ENCODE measurements at regions not wholly inside any gene's neighbourhood (a gene's known extent, or its start where the extent isn't known, plus 50 kb on each side); places are given as distances from the start of the nearest gene placed in this dataset.

DNA sequence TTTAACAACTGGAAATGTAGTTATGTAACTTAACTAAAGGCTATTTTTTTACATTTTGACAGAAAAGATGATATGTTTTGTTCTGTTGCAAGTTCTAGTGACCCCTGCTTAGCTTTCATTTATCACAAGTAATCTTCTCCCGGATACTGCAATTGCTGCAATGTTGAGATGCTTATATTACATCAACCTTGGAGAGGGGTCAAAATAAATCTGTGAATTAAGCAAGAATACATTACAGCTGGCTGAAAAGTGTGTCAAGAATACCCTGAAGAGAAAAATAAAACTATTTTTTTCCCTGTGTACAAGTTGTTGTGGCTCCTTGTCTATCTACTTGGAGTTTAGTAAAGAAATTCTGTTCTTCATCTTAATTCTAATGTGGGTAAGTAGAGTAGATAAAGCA is 232.1 kb upstream of the GOLIM4 start (continued):
- TF ChIP-seq, protein P1, sequence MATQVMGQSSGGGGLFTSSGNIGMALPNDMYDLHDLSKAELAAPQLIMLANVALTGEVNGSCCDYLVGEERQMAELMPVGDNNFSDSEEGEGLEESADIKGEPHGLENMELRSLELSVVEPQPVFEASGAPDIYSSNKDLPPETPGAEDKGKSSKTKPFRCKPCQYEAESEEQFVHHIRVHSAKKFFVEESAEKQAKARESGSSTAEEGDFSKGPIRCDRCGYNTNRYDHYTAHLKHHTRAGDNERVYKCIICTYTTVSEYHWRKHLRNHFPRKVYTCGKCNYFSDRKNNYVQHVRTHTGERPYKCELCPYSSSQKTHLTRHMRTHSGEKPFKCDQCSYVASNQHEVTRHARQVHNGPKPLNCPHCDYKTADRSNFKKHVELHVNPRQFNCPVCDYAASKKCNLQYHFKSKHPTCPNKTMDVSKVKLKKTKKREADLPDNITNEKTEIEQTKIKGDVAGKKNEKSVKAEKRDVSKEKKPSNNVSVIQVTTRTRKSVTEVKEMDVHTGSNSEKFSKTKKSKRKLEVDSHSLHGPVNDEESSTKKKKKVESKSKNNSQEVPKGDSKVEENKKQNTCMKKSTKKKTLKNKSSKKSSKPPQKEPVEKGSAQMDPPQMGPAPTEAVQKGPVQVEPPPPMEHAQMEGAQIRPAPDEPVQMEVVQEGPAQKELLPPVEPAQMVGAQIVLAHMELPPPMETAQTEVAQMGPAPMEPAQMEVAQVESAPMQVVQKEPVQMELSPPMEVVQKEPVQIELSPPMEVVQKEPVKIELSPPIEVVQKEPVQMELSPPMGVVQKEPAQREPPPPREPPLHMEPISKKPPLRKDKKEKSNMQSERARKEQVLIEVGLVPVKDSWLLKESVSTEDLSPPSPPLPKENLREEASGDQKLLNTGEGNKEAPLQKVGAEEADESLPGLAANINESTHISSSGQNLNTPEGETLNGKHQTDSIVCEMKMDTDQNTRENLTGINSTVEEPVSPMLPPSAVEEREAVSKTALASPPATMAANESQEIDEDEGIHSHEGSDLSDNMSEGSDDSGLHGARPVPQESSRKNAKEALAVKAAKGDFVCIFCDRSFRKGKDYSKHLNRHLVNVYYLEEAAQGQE (IDR thresholded peaks at IDR 0.05; ENCODE audit: unreplicated experiment) = no peak
- TF ChIP-seq, protein P2, sequence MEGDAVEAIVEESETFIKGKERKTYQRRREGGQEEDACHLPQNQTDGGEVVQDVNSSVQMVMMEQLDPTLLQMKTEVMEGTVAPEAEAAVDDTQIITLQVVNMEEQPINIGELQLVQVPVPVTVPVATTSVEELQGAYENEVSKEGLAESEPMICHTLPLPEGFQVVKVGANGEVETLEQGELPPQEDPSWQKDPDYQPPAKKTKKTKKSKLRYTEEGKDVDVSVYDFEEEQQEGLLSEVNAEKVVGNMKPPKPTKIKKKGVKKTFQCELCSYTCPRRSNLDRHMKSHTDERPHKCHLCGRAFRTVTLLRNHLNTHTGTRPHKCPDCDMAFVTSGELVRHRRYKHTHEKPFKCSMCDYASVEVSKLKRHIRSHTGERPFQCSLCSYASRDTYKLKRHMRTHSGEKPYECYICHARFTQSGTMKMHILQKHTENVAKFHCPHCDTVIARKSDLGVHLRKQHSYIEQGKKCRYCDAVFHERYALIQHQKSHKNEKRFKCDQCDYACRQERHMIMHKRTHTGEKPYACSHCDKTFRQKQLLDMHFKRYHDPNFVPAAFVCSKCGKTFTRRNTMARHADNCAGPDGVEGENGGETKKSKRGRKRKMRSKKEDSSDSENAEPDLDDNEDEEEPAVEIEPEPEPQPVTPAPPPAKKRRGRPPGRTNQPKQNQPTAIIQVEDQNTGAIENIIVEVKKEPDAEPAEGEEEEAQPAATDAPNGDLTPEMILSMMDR (conservative IDR thresholded peaks at IDR 0.05; ENCODE audit: low read depth in 2 of 2) = no peak

DNA sequence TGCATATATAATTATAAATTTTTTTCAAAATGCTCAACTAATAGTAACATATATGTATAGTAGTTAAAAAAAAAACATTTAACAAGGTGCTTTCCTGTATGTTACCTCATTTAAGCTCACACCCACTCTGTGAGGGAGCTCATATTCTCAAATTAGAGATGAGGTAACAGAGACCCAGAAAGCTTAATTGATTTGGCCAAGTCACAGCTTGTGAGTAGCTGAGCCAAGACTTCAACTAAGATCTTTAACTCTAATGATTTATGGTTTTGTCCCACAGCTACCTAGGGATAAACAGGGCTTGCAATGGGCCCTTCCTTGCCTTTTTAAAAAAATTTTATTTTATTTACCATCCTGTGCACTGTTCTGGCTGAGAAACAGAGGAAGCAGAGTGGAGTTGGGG is 230.0 kb upstream of the GOLIM4 start:
- H3K27me3 ChIP-seq (ENCODE audit: insufficient read depth) = no peaks in the 10 kb centered on the region
- ATAC-seq (no peak), DNase-seq (ENCODE audit: low spot score) (no peak)
- no peaks in the 10 kb centered on the region for H3F3A ChIP-seq (replicated peaks; ENCODE audit: low read depth)
- H3K4me3 ChIP-seq = no peak overlapping the region
- no peaks in the 10 kb centered on the region for H4K20me1 ChIP-seq (replicated peaks; ENCODE audit: insufficient read depth)
- no peaks in the 10 kb centered on the region; the same call in 1 of the 2 replicates for H3K4me1 ChIP-seq (ENCODE audit: insufficient read depth)
- Mint-ChIP-seq H3K9me3 (no peaks in the 10 kb centered on the region), H3K27me3 (ENCODE audit: insufficient read depth, low read depth, poor library complexity) (peaks cover 2% of the 10 kb centered on the region), H3K27ac (no peak overlapping the region), H3K4me1 (peaks cover 8% of the 10 kb centered on the region), H3K36me3 (ENCODE audit: low read depth) (no peaks in the 10 kb centered on the region), H3K4me3 (no peak overlapping the region)
- no peak overlapping the region for H3K27ac ChIP-seq (ENCODE audit: low read depth)
- H3K4me2 ChIP-seq = no peak overlapping the region
- H2AFZ ChIP-seq = no peak overlapping the region
- H3K36me3 ChIP-seq (ENCODE audit: insufficient read depth) = no peaks in the 10 kb centered on the region
- no peaks in the 10 kb centered on the region for H3K9me2 ChIP-seq (ENCODE audit: insufficient read depth)
- H3K79me2 ChIP-seq (replicated peaks; ENCODE audit: insufficient read depth) = no peaks in the 10 kb centered on the region
- TF ChIP-seq CREB1 (CRISPR knock-in tag; IDR thresholded peaks at IDR 0.05; ENCODE audit: low read depth) (no peak), JUNB (IDR thresholded peaks at IDR 0.05; ENCODE audit: unreplicated experiment) (no peak)

DNA sequence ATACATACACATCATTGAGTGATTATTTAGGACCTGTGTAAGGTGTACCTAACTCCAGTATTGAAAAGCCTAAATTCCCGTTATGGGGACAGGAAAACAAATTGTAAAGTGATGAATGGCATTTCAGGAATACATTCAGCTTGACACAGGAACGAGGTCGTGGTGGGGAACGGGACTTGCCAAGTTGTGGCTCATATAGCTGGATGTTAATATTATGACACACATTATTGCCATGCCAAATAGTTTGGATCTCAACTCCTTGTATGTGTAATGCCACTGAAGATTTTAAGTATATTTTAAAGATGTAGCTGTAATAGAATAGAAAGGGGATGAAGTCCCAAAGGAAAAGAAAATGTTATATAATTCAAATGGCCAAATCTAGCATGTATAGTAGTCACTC is 227.2 kb upstream of the GOLIM4 start:
- Histone ChIP-seq H3K36me3 (ENCODE audit: insufficient read depth) (no peaks in the 10 kb centered on the region), H4K20me1 (replicated peaks; ENCODE audit: insufficient read depth) (no peaks in the 10 kb centered on the region), H3K79me2 (replicated peaks; ENCODE audit: insufficient read depth) (no peaks in the 10 kb centered on the region), H3K4me1 (ENCODE audit: insufficient read depth) (no peaks in the 10 kb centered on the region; the same call in 1 of the 2 replicates), H3K27me3 (ENCODE audit: insufficient read depth) (no peaks in the 10 kb centered on the region), H3K4me3 (no peak overlapping the region), H2AFZ (no peak overlapping the region), H3K27ac (ENCODE audit: low read depth) (no peak overlapping the region), H3K4me2 (no peak overlapping the region), H3K9me2 (ENCODE audit: insufficient read depth) (no peaks in the 10 kb centered on the region), H3F3A (replicated peaks; ENCODE audit: low read depth) (no peaks in the 10 kb centered on the region)
- peaks cover 2% of the 10 kb centered on the region for H3K27me3 Mint-ChIP-seq (ENCODE audit: insufficient read depth, low read depth, poor library complexity)
- H3K9me3 Mint-ChIP-seq = no peaks in the 10 kb centered on the region
- no peak overlapping the region for H3K27ac Mint-ChIP-seq
- H3K4me1 Mint-ChIP-seq = peaks cover 8% of the 10 kb centered on the region
- no peak for DNase-seq (ENCODE audit: low spot score)
- peaks cover 8% of the 10 kb centered on the region for H3K36me3 Mint-ChIP-seq (ENCODE audit: low read depth)
- ATAC-seq = no peak
- no peak overlapping the region for H3K4me3 Mint-ChIP-seq
- TF ChIP-seq, protein P2 (conservative IDR thresholded peaks at IDR 0.05; ENCODE audit: low read depth in 2 of 2) = no peak
- TF ChIP-seq, protein P3, sequence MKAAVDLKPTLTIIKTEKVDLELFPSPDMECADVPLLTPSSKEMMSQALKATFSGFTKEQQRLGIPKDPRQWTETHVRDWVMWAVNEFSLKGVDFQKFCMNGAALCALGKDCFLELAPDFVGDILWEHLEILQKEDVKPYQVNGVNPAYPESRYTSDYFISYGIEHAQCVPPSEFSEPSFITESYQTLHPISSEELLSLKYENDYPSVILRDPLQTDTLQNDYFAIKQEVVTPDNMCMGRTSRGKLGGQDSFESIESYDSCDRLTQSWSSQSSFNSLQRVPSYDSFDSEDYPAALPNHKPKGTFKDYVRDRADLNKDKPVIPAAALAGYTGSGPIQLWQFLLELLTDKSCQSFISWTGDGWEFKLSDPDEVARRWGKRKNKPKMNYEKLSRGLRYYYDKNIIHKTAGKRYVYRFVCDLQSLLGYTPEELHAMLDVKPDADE (IDR thresholded peaks at IDR 0.05) = no peak
- no peak for TF ChIP-seq JUNB (IDR thresholded peaks at IDR 0.05; ENCODE audit: unreplicated experiment)
- TF ChIP-seq, protein P1 (IDR thresholded peaks at IDR 0.05; ENCODE audit: unreplicated experiment) = no peak
- TF ChIP-seq EZH2phosphoT487 (IDR thresholded peaks at IDR 0.05; ENCODE audit: unreplicated experiment) = no peak
- TF ChIP-seq CREB1 (CRISPR knock-in tag; IDR thresholded peaks at IDR 0.05; ENCODE audit: low read depth) = no peak
- TF ChIP-seq EZH2 (IDR thresholded peaks at IDR 0.05; ENCODE audit: low read depth, unreplicated experiment) = no peak
- no peak for TF ChIP-seq STAT1 (IDR thresholded peaks at IDR 0.05; ENCODE audit: unreplicated experiment)
- no peak for TF ChIP-seq ZNF331 (CRISPR knock-in tag; IDR thresholded peaks at IDR 0.05; ENCODE audit: low read depth)
- no peak for TF ChIP-seq NANOG (IDR thresholded peaks at IDR 0.05; ENCODE audit: borderline replicate concordance)

Data from GM23338 (cell line).